K562 (cell line): ENCODE measurements at regions not wholly inside any gene's neighbourhood (a gene's known extent, or its start where the extent isn't known, plus 50 kb on each side); places are given as distances from the start of the nearest gene placed in this dataset.

Experiments used
- C11orf30 ChIP-seq: fragments of 450-650 bp; IDR thresholded peaks from 2 replicates; pipeline ENCODE4 v1.6.1; 2016; ENCODE audit warnings: low read depth, mild to moderate bottlenecking
- CBFB ChIP-seq: sonication (generic); formaldehyde crosslinking; IDR thresholded peaks from 2 replicates; pipeline ENCODE4 v1.4.0; 2020; ENCODE audit warnings: mild to moderate bottlenecking, missing genetic modification reagents
- CTBP1 ChIP-seq: fragments of 450-650 bp; IDR thresholded peaks from 2 replicates; pipeline ENCODE4 v1.6.1; 2016; ENCODE audit warnings: borderline replicate concordance
- ESRRA ChIP-seq: fragments of 450-650 bp; IDR thresholded peaks from 2 replicates; pipeline ENCODE4 v1.6.1; 2014; ENCODE audit warnings: low read depth, mild to moderate bottlenecking, moderate library complexity, borderline replicate concordance
- JUN ChIP-seq, 2 experiments: sonication (generic) in 1 of 2; formaldehyde crosslinking in 1 of 2; IDR thresholded peaks; 2 replicates each; pipeline versions ENCODE4 v1.6.1 to v1.8.0; 2012 to 2022; ENCODE audit warnings: borderline replicate concordance in 2 of 2, mild to moderate bottlenecking in 2 of 2, improper control_type of control experiment in 1 of 2, low read depth in 1 of 2, low read length in 1 of 2, missing genetic modification reagents in 1 of 2
- MAFG ChIP-seq: fragments of 450-650 bp; conservative IDR thresholded peaks from 2 replicates; pipeline ENCODE4 v1.6.1; 2016; ENCODE audit warnings: missing genetic modification characterization, missing compliant biosample characterization
- MEF2D ChIP-seq: conservative IDR thresholded peaks from 2 replicates; pipeline ENCODE4 v1.6.1; 2016; ENCODE audit warnings: low read depth, missing genetic modification characterization, missing compliant biosample characterization
- NCOA4 ChIP-seq: fragments of 450-650 bp; IDR thresholded peaks from 2 replicates; pipeline ENCODE4 v1.6.1; 2018; ENCODE audit warnings: mild to moderate bottlenecking; ENCODE audit not compliant: partially characterized antibody
- RAD21 ChIP-seq, 2 experiments: fragments of 250-450 bp in 1 of 2; fragments of 450-650 bp in 1 of 2; sonication (Bioruptor Pico) in 1 of 2; formaldehyde crosslinking in 1 of 2; IDR thresholded peaks in 1 of 2; conservative IDR thresholded peaks in 1 of 2; 2 replicates each; pipeline versions ENCODE4 v1.4.0 to v1.8.0; 2020 to 2022; ENCODE audit warnings: mild to moderate bottlenecking in 2 of 2, moderate library complexity in 1 of 2
- SOX6 ChIP-seq: fragments of 450-650 bp; IDR thresholded peaks from 2 replicates; pipeline ENCODE4 v1.6.1; 2014; ENCODE audit warnings: mild to moderate bottlenecking
- SP1 ChIP-seq: sonication (generic); formaldehyde crosslinking; IDR thresholded peaks from 2 replicates; pipeline ENCODE4 v1.8.1; 2022; ENCODE audit warnings: mild to moderate bottlenecking, missing genetic modification reagents
- ZNF232 ChIP-seq: sonication (generic); formaldehyde crosslinking; IDR thresholded peaks from 2 replicates; pipeline ENCODE4 v1.8.0; 2022; ENCODE audit warnings: mild to moderate bottlenecking, missing genetic modification reagents
- TF ChIP-seq, protein P1 (sequence below): sonication (generic); formaldehyde crosslinking; IDR thresholded peaks from 2 replicates; pipeline ENCODE4 v1.8.0; 2022; ENCODE audit warnings: missing genetic modification reagents, mild to moderate bottlenecking, borderline replicate concordance
- TF ChIP-seq, protein P2 (sequence below): fragments of 450-650 bp; formaldehyde crosslinking; IDR thresholded peaks from 2 replicates; pipeline ENCODE4 v1.4.0; 2020; ENCODE audit warnings: mild to moderate bottlenecking, moderate library complexity
- TF ChIP-seq, protein P3 (sequence below): fragments of 450-650 bp; IDR thresholded peaks from 2 replicates; pipeline ENCODE4 v1.6.1; 2016
- TF ChIP-seq, protein P4 (sequence below), 2 experiments: fragments of 450-650 bp in 1 of 2; sonication (generic) in 1 of 2; formaldehyde crosslinking in 1 of 2; IDR thresholded peaks in 1 of 2; conservative IDR thresholded peaks in 1 of 2; 2 replicates each; pipeline versions ENCODE4 v1.6.1 to v1.8.1; 2016 to 2023; ENCODE audit warnings: mild to moderate bottlenecking in 2 of 2, moderate library complexity in 2 of 2, inconsistent platforms in 1 of 2, missing genetic modification reagents in 1 of 2
- TF ChIP-seq, protein P5 (sequence below), 2 experiments: IDR thresholded peaks in 1 of 2; conservative IDR thresholded peaks in 1 of 2; 2 replicates each; pipeline ENCODE4 v1.6.1; 2016; ENCODE audit warnings: low read depth in 2 of 2, mild to moderate bottlenecking in 1 of 2, missing compliant biosample characterization in 1 of 2, missing genetic modification characterization in 1 of 2, moderate library complexity in 1 of 2

DNA sequence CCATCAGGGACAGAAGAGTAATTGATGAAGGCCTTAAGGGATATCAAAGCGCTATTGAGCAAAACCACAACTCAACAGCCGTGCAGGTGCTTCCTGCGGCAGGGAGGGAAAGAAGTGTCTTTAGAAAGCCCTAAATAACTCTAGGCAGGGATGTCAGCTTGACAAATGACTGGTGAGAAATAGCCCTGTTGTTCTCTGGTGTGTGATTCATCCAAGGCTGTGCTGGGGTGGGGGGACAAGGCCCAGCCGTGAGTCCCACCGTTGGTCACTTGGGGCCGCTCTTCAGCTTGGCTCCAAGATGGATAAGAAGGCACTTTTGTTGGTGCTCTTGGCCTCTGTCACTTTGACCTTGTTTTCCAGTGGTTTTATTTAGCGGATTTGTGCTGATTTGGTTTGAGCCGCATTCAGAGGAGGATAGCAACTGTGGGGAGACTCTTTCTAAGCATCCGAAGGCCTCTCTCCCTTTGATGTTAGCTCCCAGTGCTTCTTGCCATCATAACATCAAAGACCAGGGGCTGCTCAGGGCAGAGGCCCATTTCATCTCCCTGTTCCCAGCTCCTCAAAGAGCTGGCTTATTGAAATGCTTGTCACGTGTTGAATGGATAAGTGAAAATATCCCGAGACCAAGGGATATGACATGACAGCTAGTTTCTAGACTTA, 130.3 kb upstream of the SERP2 start (continued):
- TF ChIP-seq, protein P1, sequence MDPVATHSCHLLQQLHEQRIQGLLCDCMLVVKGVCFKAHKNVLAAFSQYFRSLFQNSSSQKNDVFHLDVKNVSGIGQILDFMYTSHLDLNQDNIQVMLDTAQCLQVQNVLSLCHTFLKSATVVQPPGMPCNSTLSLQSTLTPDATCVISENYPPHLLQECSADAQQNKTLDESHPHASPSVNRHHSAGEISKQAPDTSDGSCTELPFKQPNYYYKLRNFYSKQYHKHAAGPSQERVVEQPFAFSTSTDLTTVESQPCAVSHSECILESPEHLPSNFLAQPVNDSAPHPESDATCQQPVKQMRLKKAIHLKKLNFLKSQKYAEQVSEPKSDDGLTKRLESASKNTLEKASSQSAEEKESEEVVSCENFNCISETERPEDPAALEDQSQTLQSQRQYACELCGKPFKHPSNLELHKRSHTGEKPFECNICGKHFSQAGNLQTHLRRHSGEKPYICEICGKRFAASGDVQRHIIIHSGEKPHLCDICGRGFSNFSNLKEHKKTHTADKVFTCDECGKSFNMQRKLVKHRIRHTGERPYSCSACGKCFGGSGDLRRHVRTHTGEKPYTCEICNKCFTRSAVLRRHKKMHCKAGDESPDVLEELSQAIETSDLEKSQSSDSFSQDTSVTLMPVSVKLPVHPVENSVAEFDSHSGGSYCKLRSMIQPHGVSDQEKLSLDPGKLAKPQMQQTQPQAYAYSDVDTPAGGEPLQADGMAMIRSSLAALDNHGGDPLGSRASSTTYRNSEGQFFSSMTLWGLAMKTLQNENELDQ (CRISPR knock-in tag): no peak
- TF ChIP-seq, protein P2, sequence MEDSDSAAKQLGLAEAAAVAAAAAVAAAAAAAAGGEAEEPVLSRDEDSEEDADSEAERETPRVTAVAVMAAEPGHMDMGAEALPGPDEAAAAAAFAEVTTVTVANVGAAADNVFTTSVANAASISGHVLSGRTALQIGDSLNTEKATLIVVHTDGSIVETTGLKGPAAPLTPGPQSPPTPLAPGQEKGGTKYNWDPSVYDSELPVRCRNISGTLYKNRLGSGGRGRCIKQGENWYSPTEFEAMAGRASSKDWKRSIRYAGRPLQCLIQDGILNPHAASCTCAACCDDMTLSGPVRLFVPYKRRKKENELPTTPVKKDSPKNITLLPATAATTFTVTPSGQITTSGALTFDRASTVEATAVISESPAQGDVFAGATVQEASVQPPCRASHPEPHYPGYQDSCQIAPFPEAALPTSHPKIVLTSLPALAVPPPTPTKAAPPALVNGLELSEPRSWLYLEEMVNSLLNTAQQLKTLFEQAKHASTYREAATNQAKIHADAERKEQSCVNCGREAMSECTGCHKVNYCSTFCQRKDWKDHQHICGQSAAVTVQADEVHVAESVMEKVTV (CRISPR knock-in tag): peak; percentile 76
- TF ChIP-seq JUN (IDR thresholded peaks at IDR 0.05; ENCODE audit: borderline replicate concordance, low read depth, low read length) (0 out of 2 replicates have a peak, but pooled peaks have one; percentile 32), JUN (CRISPR knock-in tag; IDR thresholded peaks at IDR 0.05; ENCODE audit: borderline replicate concordance) (no peak), ESRRA (peak; percentile 65; the same call in 1 of the 2 replicates), MAFG (tag) (no peak), CTBP1 (peak; percentile 67), C11orf30 (no peak), SOX6 (0 out of 2 replicates have a peak, but pooled peaks have one; percentile 22), NCOA4 (no peak), CBFB (CRISPR knock-in tag) (no peak), SP1 (CRISPR knock-in tag) (no peak), ZNF232 (CRISPR knock-in tag) (no peak), RAD21 (CRISPR knock-in tag; conservative IDR thresholded peaks at IDR 0.05 in 1 of 2, IDR thresholded peaks at IDR 0.05 in 1 of 2) (peak; percentile 89 to 91), MEF2D (tag) (0 out of 2 replicates have a peak, but pooled peaks have one; percentile 32)
- TF ChIP-seq, protein P3, sequence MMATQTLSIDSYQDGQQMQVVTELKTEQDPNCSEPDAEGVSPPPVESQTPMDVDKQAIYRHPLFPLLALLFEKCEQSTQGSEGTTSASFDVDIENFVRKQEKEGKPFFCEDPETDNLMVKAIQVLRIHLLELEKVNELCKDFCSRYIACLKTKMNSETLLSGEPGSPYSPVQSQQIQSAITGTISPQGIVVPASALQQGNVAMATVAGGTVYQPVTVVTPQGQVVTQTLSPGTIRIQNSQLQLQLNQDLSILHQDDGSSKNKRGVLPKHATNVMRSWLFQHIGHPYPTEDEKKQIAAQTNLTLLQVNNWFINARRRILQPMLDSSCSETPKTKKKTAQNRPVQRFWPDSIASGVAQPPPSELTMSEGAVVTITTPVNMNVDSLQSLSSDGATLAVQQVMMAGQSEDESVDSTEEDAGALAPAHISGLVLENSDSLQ: peak; percentile 88
- TF ChIP-seq, protein P4, sequence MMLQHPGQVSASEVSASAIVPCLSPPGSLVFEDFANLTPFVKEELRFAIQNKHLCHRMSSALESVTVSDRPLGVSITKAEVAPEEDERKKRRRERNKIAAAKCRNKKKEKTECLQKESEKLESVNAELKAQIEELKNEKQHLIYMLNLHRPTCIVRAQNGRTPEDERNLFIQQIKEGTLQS (IDR thresholded peaks at IDR 0.05): peak; percentile 47; the same call in 1 of the 2 replicates
- TF ChIP-seq, protein P4 (CRISPR knock-in tag; conservative IDR thresholded peaks at IDR 0.05): no peak
- TF ChIP-seq, protein P5, sequence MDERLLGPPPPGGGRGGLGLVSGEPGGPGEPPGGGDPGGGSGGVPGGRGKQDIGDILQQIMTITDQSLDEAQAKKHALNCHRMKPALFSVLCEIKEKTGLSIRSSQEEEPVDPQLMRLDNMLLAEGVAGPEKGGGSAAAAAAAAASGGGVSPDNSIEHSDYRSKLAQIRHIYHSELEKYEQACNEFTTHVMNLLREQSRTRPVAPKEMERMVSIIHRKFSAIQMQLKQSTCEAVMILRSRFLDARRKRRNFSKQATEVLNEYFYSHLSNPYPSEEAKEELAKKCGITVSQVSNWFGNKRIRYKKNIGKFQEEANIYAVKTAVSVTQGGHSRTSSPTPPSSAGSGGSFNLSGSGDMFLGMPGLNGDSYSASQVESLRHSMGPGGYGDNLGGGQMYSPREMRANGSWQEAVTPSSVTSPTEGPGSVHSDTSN (CRISPR knock-in tag; IDR thresholded peaks at IDR 0.05; ENCODE audit: low read depth): no peak
- TF ChIP-seq, protein P5 (tag; conservative IDR thresholded peaks at IDR 0.05; ENCODE audit: low read depth): peak; percentile 96
